Activated T-cell treated with anti-CD3 and anti-CD28 coated beads for 1 hour (primary cell): ENCODE measurements at regions not wholly inside any gene's neighbourhood (a gene's known extent, or its start where the extent isn't known, plus 50 kb on each side); places are given as distances from the start of the nearest gene placed in this dataset.
"Not testable (repeated sequence)": the region's sequence is repeated elsewhere in the genome, so short reads cannot be mapped to it uniquely, and the experiment has no call there.

Experiments used
- DNase-seq: peaks from one replicate; pipeline ENCODE4 v3.0.0-alpha.2; 2020; ENCODE audit warnings: low read depth

GRCh38 chr17:445839-446238 is 93.2 kb upstream of the RPH3AL start, which contains the start of gene RFLNB:
TSS of gene RFLNB (minus strand) at chr17:445939.
- not testable (repeated sequence) for DNase-seq

- DNase-seq = no peak
These were observed 92.4 kb upstream of the RPH3AL start for GRCh38 chr17:444879-445454.

DNA sequence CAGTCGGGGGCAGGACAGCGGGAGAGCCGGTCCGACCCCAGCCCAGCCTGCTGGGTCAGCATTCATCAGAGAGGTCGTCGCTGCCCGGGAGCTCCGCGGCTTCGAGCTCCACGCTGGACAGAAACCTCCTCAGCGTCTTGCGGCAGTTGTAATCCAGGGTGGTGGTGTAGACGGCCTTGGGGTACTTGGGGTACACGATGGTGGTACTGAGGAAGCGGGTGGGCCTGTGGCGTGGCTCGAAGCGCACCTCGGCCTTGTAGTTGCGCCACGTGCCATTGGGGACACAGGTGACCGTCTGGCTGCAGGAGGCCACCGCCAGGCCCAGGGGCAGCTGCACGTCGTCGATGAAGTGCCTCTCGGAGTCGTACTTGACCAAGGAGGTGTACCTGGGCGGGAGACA is 90.5 kb upstream of the RPH3AL start:
- DNase-seq = no peak

DNA sequence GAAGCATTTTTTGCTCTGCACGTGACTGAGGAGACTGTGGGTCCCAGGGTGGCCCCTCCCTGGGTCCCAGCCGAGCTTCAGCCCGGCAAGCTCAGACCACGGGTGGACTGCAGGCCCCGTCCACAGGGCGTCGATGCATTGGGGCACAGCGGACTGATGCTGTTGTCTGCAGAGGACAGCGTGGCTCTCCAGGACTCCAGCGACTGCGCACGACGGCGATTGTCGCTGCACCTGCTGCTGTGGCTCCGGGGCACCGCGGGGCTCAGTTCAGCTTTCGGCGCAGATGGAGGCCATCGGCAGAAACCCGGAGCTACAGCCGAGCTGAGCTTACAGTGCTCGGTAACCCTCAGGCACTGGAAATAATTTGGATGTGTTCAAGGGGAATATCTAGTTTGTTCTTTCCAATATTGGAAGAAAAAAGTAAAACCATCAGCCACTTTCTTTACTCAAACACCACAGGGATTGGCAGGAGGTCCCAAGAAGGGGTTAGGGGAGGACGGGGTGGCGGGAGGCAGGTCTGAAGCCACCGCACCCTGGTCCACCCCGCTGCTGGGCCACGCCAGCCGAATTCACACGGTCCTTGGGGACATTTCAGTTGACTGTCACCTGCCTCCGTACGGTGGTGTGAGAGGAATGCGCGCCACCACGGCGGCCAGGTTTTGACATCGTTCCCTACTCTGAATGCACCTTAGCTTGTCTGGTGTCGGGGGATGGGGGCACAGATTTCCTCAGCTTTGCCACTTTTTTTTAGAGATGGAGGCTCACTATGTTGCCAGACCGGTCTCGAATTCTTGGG is 88.7 kb upstream of the RPH3AL start:
- DNase-seq = no peak

- DNase-seq = no peak
These were observed 85.6 kb upstream of the RPH3AL start for GRCh38 chr17:438191-438590.

DNA sequence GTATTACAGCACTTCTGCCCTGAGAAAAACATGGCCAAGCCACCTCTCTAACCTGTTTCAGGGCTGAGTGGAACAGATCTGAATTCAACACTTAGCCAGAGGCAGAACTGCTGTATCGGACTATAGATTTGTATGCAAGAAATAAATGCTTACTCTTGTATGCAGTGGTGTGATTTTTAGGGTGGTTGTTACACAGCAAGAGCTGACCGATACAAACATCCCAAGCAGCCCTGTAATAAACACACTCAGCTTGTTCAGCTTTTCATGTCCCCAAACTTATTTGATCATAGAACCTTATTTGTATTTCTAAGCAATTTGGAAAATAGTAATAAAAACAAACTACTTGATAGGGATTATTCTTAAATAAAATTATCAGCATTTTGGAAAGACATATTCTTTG is 84.9 kb upstream of the RPH3AL start:
- DNase-seq = no peak

- DNase-seq = no peak
These were observed 84.0 kb upstream of the RPH3AL start for GRCh38 chr17:436571-436970.

- DNase-seq = not testable (repeated sequence)
These were observed 79.9 kb upstream of the RPH3AL start for GRCh38 chr17:432471-432870.

DNA sequence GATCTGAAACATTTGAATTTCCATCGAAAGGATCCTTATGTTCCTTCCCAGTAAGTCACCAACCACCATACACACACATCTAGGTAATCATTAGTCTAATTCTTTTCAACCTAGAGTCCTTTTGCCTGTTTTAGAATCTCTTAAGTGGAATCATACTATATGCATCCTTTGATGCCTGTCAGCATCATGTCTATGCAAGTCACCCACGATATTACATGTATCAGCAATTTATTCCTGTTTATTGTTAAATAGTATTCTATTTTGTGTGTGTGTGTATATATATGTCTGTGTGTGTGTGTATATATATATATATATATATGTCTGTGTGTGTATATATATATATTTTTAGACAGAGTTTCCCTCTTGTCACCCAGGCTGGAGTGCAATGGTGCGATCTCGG is 78.9 kb upstream of the RPH3AL start:
- DNase-seq = no peak

DNA sequence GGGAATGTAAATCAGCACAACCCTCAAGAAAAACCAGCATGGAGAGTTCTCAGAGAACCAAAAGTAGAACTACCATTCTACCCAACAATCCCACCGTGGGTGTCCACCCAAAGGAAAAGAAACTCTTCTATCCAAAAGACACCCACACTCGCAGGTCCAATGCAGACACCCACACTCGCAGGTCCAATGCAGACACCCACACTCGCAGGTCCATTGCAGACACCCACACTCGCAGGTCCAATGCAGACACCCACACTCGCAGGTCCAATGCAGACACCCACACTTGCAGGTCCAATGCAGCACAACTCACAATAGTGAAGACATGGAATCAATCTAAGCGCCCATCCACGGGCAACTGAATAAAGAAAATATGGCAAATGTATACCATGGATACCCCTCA is 77.0 kb upstream of the RPH3AL start:
- DNase-seq = no peak

DNA sequence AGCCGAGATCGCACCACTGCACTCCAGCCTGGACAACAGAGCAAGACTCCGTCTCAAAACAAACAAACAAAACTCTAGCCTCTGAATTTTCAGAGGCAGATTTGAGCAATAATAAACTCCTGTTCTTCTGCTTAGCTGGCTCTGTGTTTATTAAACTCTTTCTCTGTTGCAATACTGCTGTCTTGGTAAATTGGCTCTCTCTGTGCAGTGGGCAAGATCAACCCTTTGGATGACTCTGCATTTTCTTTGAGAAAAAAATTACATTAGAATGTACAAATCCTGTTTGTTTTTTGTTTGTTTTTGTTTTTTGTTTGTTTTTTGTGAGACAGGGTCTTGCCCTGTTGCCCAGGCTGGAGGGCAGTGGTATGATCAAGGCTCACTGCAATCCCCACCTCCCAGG is 75.8 kb upstream of the RPH3AL start:
- no peak for DNase-seq

GRCh38 chr17:427891-428290 is 75.3 kb upstream of the RPH3AL start:
- no peak for DNase-seq

GRCh38 chr17:427327-427726 is 74.7 kb upstream of the RPH3AL start:
- DNase-seq = no peak

DNA sequence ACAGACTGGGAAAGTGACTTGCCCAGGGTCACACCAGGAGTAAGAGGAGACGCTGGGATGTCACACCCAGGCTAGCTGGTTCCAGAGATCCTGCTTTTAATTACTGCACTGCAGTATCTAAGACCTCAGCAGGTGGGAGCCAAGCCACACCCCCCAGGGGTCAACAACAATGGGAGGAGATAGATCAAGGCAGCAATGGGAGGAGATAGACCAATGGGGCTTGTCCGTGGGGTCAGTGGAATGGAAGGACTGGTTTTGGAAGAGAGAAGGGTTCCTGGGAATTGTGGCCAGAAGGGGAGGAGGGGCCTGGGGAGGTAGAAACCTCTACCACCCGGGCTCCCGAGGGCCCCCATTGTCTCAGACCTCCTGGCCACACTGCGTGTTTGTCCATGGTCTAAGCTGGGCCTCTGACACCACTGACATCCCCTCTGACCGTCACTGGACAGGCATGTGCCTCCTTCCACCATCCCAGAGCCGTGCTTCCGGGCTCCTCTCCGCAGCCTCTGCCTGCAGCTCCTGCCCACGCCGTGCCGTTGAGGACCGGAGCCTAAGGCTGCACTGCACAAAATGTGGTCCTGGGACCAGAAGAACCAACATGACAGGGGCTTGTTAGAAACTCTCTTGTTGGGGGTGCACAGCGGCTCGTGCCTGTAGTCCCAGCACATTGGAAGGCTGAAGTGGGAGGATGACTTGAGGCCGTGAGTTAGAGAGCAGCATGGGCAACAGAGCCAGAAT is 69.8 kb upstream of the RPH3AL start:
- DNase-seq = no peak

- no peak for DNase-seq
These were observed 68.0 kb upstream of the RPH3AL start for GRCh38 chr17:420479-421175.

- no peak for DNase-seq
These were observed 66.6 kb upstream of the RPH3AL start for GRCh38 chr17:419073-419735.

DNA sequence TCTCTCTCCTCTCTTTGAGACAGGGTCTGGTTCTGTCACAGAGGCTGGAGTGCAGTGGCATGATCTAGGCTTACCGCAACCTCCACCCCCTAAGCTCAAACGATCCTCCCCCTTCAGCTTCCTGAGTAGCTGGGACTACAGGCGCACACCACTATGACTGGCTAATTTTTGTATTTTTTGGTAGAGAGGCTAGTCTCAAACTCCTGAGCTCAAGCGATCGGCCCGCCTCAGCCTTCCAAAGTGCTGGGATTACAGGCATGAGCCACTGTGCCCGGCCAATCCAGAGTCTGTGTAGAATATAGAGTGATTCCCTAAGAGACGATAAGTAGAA is 65.8 kb upstream of the RPH3AL start:
- no peak for DNase-seq

DNA sequence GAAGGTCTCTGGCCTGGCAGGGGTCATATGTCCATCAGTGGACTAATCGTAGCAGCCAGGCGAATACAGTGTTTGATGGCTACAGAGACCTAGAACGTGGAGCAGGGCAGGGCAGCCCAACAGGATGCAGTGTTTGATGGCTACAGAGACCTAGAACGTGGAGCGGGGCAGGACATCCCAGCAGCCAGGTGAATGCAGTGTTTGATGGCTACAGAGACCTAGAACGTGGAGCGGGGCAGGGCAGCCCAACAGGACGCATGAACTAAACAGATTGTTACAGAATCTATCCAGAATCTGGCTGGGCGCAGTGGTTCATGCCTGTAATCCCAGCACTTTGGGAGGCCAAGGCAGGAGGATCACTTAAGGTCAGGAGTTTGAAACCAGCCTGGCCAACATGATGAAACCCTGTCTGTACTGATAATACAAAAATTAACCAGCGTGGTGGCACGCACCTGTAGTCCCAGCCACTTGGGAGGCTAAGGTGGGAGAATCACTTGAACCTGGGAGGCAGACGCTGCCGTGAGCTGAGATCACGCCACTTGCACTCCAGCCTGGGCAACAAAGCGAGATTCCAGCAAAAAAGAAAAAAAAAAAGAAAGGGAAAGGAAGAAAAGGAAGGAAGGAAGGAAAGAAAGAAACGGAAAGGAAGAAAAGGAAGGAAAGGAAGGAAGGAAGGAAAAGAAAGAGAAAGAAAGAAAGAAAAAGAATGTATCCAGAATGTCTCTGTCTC is 65.2 kb upstream of the RPH3AL start:
- no peak for DNase-seq

DNA sequence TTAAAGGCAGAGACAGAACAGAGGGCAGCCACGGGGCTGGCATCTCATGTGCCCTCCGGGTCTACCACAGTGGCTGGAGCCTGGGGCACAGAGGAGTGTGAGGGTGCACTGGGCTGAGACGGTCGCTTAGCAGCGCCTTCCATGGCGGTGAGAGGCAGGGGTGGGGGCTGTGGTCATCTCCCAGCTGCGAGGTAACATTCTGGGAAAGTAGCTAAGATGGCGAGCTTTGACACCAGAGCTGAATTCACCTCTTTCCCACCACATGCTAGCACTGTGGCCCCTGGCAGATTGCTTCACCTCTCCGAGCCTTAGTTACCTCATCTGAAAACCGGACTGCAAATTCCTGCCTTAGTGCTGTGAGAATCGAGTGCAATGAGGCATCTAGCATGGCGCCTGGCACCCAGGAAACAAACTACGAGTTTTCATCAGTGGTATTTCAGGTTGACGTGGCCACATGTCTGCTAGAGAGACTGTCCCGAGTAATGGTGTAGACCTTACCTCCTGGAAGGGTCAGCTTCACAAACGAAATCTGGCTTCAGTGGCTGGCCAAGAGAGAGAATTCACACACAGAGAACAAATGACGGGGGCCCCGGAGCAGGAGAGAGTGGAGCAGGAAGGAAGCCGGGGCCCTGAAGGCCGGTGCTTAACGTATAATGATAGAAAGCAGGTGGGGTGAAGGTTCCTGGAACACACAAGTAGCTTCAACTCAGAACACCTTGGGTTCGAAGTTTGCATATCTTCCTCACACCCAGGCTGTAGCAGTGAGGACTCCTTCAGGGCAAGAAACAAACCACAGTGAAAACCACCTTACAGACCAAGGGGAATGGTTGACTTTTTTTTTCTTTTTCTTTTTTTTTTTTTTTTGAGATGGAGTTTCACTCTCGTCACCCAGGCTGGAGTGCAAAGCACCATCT is 63.9 kb upstream of the RPH3AL start:
- DNase-seq = no peak

- no peak for DNase-seq
These were observed 61.2 kb upstream of the RPH3AL start for GRCh38 chr17:413706-414380.
